Breast epithelium (tissue), 3 donors: ENCODE measurements at regions not wholly inside any gene's neighbourhood (a gene's known extent, or its start where the extent isn't known, plus 50 kb on each side); places are given as distances from the start of the nearest gene placed in this dataset.

ENCODE experiments used
- POLR2A ChIP-seq: fragments of 450-650 bp; IDR thresholded peaks from one replicate; pipeline ENCODE4 v1.6.1; 2016; ENCODE audit warnings: antibody characterized with exemption, mild to moderate bottlenecking, moderate library complexity
- POLR2AphosphoS5 ChIP-seq, 3 donors: sonication (generic); formaldehyde crosslinking; IDR thresholded peaks; one replicate each; pipeline ENCODE4 v1.6.1; 2017; ENCODE audit warnings: antibody characterized with exemption in 3 of 3
- TF ChIP-seq, protein P1 (sequence below), 3 donors: fragments of 450-650 bp; IDR thresholded peaks; one replicate each; pipeline ENCODE4 v1.5.1; 2016 to 2017; ENCODE audit warnings: antibody characterized with exemption in 3 of 3, mild to moderate bottlenecking in 3 of 3, moderate library complexity in 3 of 3

DNA sequence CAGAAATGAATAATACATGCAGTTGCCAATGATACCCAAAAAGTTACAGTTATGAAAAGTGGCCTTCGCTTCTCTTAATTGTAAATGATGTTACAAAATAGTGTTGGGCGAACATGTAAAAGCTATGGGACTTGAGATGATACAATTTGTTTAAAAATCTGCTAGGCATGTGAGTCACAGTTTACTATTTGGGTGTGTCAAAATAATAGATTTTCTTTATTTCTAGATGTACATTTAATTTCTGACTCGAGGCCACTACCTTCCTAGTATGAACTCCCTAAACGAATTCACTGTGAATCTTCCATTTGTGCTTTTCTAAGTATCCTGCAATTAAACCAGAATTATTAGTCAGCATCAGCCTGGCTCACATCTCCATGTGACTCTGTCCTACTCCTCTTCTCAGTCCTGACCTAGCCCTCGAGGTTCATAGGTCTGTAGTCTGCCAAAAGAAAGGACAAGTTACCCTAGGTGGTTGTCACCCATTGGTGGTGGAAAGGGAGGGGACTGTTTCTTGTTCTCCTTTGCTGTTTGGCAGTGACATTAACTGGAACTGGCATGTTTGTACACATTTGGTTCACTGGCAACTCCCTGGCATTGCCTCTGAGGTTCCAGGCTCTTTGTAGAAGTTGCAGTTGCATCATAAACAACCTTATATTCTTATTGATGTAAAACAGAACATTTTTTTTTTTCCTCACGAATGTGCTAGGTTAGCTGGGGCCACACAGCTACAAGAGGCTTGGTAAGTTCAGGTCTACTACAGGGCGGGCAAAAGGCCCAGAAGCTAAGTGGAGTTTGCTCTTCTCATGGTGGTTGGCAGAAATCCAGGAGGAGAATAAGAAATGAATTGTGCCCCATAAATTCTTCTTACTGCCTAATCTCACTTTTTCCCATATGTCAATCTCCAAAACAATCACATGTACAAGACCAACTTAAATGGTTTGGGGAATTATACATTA lies 746.5 kb upstream of the ADAMTS5 start:
- TF ChIP-seq POLR2A (no peak), POLR2AphosphoS5 (IDR thresholded peaks at IDR 0.05) (no peak)
- TF ChIP-seq, protein P1, sequence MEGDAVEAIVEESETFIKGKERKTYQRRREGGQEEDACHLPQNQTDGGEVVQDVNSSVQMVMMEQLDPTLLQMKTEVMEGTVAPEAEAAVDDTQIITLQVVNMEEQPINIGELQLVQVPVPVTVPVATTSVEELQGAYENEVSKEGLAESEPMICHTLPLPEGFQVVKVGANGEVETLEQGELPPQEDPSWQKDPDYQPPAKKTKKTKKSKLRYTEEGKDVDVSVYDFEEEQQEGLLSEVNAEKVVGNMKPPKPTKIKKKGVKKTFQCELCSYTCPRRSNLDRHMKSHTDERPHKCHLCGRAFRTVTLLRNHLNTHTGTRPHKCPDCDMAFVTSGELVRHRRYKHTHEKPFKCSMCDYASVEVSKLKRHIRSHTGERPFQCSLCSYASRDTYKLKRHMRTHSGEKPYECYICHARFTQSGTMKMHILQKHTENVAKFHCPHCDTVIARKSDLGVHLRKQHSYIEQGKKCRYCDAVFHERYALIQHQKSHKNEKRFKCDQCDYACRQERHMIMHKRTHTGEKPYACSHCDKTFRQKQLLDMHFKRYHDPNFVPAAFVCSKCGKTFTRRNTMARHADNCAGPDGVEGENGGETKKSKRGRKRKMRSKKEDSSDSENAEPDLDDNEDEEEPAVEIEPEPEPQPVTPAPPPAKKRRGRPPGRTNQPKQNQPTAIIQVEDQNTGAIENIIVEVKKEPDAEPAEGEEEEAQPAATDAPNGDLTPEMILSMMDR (IDR thresholded peaks at IDR 0.05), result no peak
